Pancreas (tissue), 10 donors: ENCODE measurements at regions not wholly inside any gene's neighbourhood (a gene's known extent, or its start where the extent isn't known, plus 50 kb on each side); places are given as distances from the start of the nearest gene placed in this dataset.
"Not testable (repeated sequence)": the region's sequence is repeated elsewhere in the genome, so short reads cannot be mapped to it uniquely, and the experiment has no call there.

Experiments used
- ATAC-seq, 4 donors: fragments of 200-7000 bp; cut with Tn5 transposase; one replicate each; pipeline versions ENCODE4 v1.8.0 to v1.9.1; 2020; ENCODE audit warnings: mild to moderate bottlenecking in 4 of 4, moderate library complexity in 4 of 4
- DNase-seq, 6 donors: peaks; one replicate each; pipeline ENCODE4 v3.0.0-alpha.2; 2020
- FAIRE-seq: peaks from 2 replicates; lab custom pipeline; 2012; peaks lifted over from hg19 to GRCh38; lab: Jason Lieb, UNC
- H3K27ac ChIP-seq, 4 donors: fragments of 200-600 bp; sonication (generic); 1 replicate in 3 of 4; 2 replicates in 1 of 4; pipeline versions ENCODE4 v1.5.0 to v1.8.0; 2020
- H3K27me3 ChIP-seq, 4 donors: fragments of 200-600 bp; one replicate each; pipeline ENCODE4 v1.8.0; 2021
- H3K36me3 ChIP-seq, 3 donors: fragments of 200-600 bp; sonication (generic) in 1 of 3; one replicate each; pipeline versions ENCODE4 v1.5.0 to v1.8.0; 2020 to 2021
- H3K4me1 ChIP-seq, 3 donors: fragments of 200-600 bp; one replicate each; pipeline ENCODE4 v1.8.0; 2021
- H3K4me3 ChIP-seq, 4 donors: fragments of 200-600 bp; sonication (generic) in 2 of 4; one replicate each; pipeline versions ENCODE4 v1.5.0 to v1.8.0; 2020 to 2021
- H3K9me3 ChIP-seq, 4 donors: fragments of 200-600 bp; one replicate each; pipeline ENCODE4 v1.8.0; 2021
- CTCF ChIP-seq, 4 donors: fragments of 200-600 bp; sonication (generic) in 3 of 4; IDR thresholded peaks; one replicate each; pipeline versions ENCODE4 v1.5.0 to v1.8.0; 2021; ENCODE audit warnings: antibody characterized with exemption in 4 of 4
- WGBS, 2 donors: extraction: QIAGEN DNeasy Blood & Tissue Kit; methylation state at CpG; one replicate each; pipeline ENCODE4 v1.1.7; 2013; 5-methylcytosine and 5-hydroxymethylcytosine counted together
- intact Hi-C, 3 donors: fragments of 100-400 bp; cut with DNase I; formaldehyde crosslinking; loops; one replicate each; pipeline versions ENCODE4 v1.11.1 to v1.14.2; 2022
- donor health status: healthy with polysubstance abuse.
- donor health status: DM: no; HTN: no; CAD: no; lungs with moderate emphysema.
- donor health status: DM: no; HTN: no; CAD: no.
- donor health status: control.
- donor health status: control.
- donor health status: Bipolar disorder and iron deficiency.
- donor health status: DM: yes; HTN: yes; CAD: no.
- donor health status: DM: no; HTN: no; CAD: no.
- donor health status: DM: no; HTN: no; CAD: no.
- donor health status: DM: yes; HTN: yes; CAD: no.

DNA sequence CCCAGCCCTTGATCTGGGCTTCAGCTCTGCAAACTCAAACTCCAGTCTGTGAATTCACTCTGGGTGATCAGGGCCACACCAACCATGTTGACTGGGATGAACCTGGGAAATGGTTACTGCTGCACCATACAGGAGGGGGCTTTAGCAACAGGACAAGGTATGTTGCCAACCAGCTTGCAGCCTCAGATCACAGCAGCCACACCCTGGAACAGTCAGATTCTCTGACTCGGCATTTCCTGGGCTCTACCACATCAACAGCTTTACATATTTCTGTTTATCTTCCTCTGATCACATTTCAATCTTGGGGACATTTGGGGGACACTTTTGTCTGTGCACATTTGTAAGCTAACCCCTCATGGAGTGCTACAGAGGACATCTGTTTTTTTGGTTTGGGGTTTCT is 267.0 kb upstream of the NCAM1 start:
- H3K9me3 ChIP-seq = no peaks in the 10 kb centered on the region
- 78 to 82% methylated on average over 1 of the region's 1 CpG for WGBS, 2 donors
- ATAC-seq (no peak), FAIRE-seq (no peak), DNase-seq (no peak)
- TF ChIP-seq CTCF (IDR thresholded peaks at IDR 0.05) = no peak
- no peaks in the 10 kb centered on the region for H3K27me3 ChIP-seq
- H3K36me3 ChIP-seq = no peaks in the 10 kb centered on the region
- H3K27ac ChIP-seq = no peak overlapping the region
- H3K4me3 ChIP-seq = no peak overlapping the region
- intact Hi-C loops = no loop called here
- H3K4me1 ChIP-seq = no peaks in the 10 kb centered on the region

GRCh38 chr11:112694813-112695212 is 266.4 kb upstream of the NCAM1 start:
- 82 to 86% methylated on average over 3 of the region's 3 CpGs for WGBS, 2 donors
- Histone ChIP-seq H3K27ac (no peak overlapping the region), H3K4me1 (no peaks in the 10 kb centered on the region), H3K9me3 (no peaks in the 10 kb centered on the region), H3K36me3 (no peaks in the 10 kb centered on the region), H3K4me3 (no peak overlapping the region), H3K27me3 (no peaks in the 10 kb centered on the region)
- intact Hi-C loops = no loop called here
- FAIRE-seq (no peak), DNase-seq (no peak), ATAC-seq (no peak)
- TF ChIP-seq CTCF (IDR thresholded peaks at IDR 0.05) = no peak

- no peak for TF ChIP-seq CTCF (IDR thresholded peaks at IDR 0.05)
- no peak overlapping the region for H3K27ac ChIP-seq
- H3K27me3 ChIP-seq = no peaks in the 10 kb centered on the region
- no peak for DNase-seq
- no peak overlapping the region for H3K4me3 ChIP-seq
- H3K36me3 ChIP-seq = no peaks in the 10 kb centered on the region
- FAIRE-seq = no peak
- H3K4me1 ChIP-seq = no peaks in the 10 kb centered on the region
- no peaks in the 10 kb centered on the region for H3K9me3 ChIP-seq
- 15 to 17% methylated on average over 10 of the region's 10 CpGs for WGBS, 2 donors
- intact Hi-C loops = no loop called here
- ATAC-seq = peak in 1 of 4 donors; percentile 55
These were observed 263.6 kb upstream of the NCAM1 start for GRCh38 chr11:112697391-112698178.

DNA sequence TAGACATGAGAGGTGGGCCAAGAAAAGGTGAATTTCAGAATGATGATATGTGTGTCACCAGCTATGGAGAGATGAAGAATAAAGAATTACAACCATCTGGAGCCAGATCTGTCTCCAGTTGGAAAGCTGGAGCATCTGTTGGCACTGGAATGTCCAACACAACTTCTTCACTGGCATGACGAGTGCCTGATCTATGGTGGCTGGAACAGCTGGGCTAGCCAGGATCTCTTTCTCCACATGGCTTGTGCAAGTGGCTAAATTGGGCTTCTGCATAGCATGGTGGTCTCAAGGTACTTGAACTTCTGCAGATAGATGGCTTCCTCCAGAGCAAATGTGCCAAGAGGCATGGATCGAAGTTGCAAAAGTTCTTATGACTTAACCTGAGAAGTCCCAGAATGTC is 256.1 kb upstream of the NCAM1 start:
- Histone ChIP-seq H3K9me3 (no peaks in the 10 kb centered on the region), H3K27ac (no peak overlapping the region), H3K4me3 (no peak overlapping the region), H3K4me1 (no peaks in the 10 kb centered on the region), H3K36me3 (no peaks in the 10 kb centered on the region), H3K27me3 (no peaks in the 10 kb centered on the region)
- no peak for TF ChIP-seq CTCF (IDR thresholded peaks at IDR 0.05)
- no peak for ATAC-seq
- WGBS, 2 donors = 63 to 69% methylated on average over 2 of the region's 2 CpGs
- FAIRE-seq = no peak
- intact Hi-C loops = no loop called here
- DNase-seq = no peak

DNA sequence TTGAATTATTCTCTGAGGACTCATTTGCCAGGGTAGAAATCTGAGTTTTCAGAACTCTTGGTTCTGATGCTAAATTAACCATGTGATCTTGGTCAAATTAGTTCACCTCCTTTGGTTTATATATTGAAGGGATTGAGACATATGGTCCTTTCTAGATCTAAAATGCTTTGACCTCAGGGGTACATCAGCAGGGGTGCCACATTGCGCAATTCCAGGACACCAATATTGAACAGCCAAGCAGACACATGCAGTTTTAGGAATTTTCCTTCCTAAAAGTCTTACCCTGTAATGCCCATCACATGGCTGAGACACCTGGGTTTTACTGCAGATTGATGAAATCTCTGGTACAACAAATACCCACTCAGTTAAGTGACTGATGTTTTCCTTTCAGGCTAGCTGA is 254.4 kb upstream of the NCAM1 start:
- no peaks in the 10 kb centered on the region for H3K36me3 ChIP-seq
- H3K4me1 ChIP-seq = no peaks in the 10 kb centered on the region
- H3K9me3 ChIP-seq = no peaks in the 10 kb centered on the region
- TF ChIP-seq CTCF (IDR thresholded peaks at IDR 0.05) = no peak
- H3K27me3 ChIP-seq = no peaks in the 10 kb centered on the region
- ATAC-seq (no peak), FAIRE-seq (no peak), DNase-seq (no peak)
- WGBS, 2 donors = 91 to 96% methylated on average over 1 of the region's 1 CpG
- H3K4me3 ChIP-seq = no peak overlapping the region
- intact Hi-C loops = no loop called here
- no peak overlapping the region for H3K27ac ChIP-seq

- H3K36me3 ChIP-seq, ATAC-seq, H3K4me3 ChIP-seq, H3K4me1 ChIP-seq, H3K27ac ChIP-seq, intact Hi-C loops, DNase-seq, H3K9me3 ChIP-seq, H3K27me3 ChIP-seq, FAIRE-seq: not testable (repeated sequence)
- 73 to 79% methylated on average over 4 of the region's 4 CpGs for WGBS, 2 donors
These were observed 246.9 kb upstream of the NCAM1 start for GRCh38 chr11:112714340-112714739.
